ENCODE measurements at regions not wholly inside any gene's neighbourhood (a gene's known extent, or its start where the extent isn't known, plus 50 kb on each side); places are given as distances from the start of the nearest gene placed in this dataset.
"Not testable (repeated sequence)": the region's sequence is repeated elsewhere in the genome, so short reads cannot be mapped to it uniquely, and the experiment has no call there.

GRCh38 chr3:94794563-94794962 lies 731.7 kb downstream of the NSUN3 start:
- no peak for DNase-seq (ENCODE audit: low read depth in 3 of 3, low spot score in 1 of 3)

GRCh38 chr3:94799420-94800060 lies 736.7 kb downstream of the NSUN3 start:
- no peak for DNase-seq (ENCODE audit: low read depth in 3 of 3, low spot score in 1 of 3)

GRCh38 chr3:94811836-94812235 lies 749.0 kb downstream of the NSUN3 start:
- no peak for DNase-seq (ENCODE audit: low read depth in 3 of 3, low spot score in 1 of 3)

- DNase-seq (ENCODE audit: low read depth in 3 of 3, low spot score in 1 of 3), result no peak
Measured at GRCh38 chr3:94821241-94821640, 758.4 kb downstream of the NSUN3 start.

- DNase-seq (ENCODE audit: low read depth in 3 of 3, low spot score in 1 of 3), result no peak
Measured at GRCh38 chr3:94822298-94822697, 759.4 kb downstream of the NSUN3 start.

- not testable (repeated sequence) for DNase-seq (ENCODE audit: low read depth in 3 of 3, low spot score in 1 of 3)
Measured at GRCh38 chr3:94846251-94846650, 783.4 kb downstream of the NSUN3 start.

GRCh38 chr3:94862703-94863102 lies 799.8 kb downstream of the NSUN3 start:
- no peak for DNase-seq (ENCODE audit: low read depth in 3 of 3, low spot score in 1 of 3)

GRCh38 chr3:94869059-94869547 lies 806.2 kb downstream of the NSUN3 start:
- no peak for DNase-seq (ENCODE audit: low read depth in 3 of 3, low spot score in 1 of 3)

- DNase-seq (ENCODE audit: low read depth in 3 of 3, low spot score in 1 of 3), result no peak
Measured at GRCh38 chr3:94873751-94874150, 810.9 kb downstream of the NSUN3 start.

- DNase-seq (ENCODE audit: low read depth in 3 of 3, low spot score in 1 of 3), result no peak
Measured at GRCh38 chr3:94875149-94875548, 812.3 kb downstream of the NSUN3 start.

- DNase-seq (ENCODE audit: low read depth in 3 of 3, low spot score in 1 of 3), result no peak
Measured at GRCh38 chr3:94887065-94887464, 824.2 kb downstream of the NSUN3 start.

GRCh38 chr3:94896994-94897393 lies 834.1 kb downstream of the NSUN3 start:
- no peak for DNase-seq (ENCODE audit: low read depth in 3 of 3, low spot score in 1 of 3)

GRCh38 chr3:94904156-94904674 lies 841.4 kb downstream of the NSUN3 start:
- DNase-seq (ENCODE audit: low read depth in 3 of 3, low spot score in 1 of 3), result no peak

- DNase-seq (ENCODE audit: low read depth in 3 of 3, low spot score in 1 of 3), result no peak
Measured at GRCh38 chr3:94909726-94910125, 846.9 kb downstream of the NSUN3 start.

- DNase-seq (ENCODE audit: low read depth in 3 of 3, low spot score in 1 of 3), result no peak
Measured at GRCh38 chr3:94912656-94913055, 849.8 kb downstream of the NSUN3 start.

GRCh38 chr3:94927175-94927574 lies 864.3 kb downstream of the NSUN3 start:
- no peak for DNase-seq (ENCODE audit: low read depth in 3 of 3, low spot score in 1 of 3)

- DNase-seq (ENCODE audit: low read depth in 3 of 3, low spot score in 1 of 3), result no peak
Measured at GRCh38 chr3:94928921-94929320, 866.1 kb downstream of the NSUN3 start.

- no peak for DNase-seq (ENCODE audit: low read depth in 3 of 3, low spot score in 1 of 3)
Measured at GRCh38 chr3:94935738-94936580, 873.1 kb downstream of the NSUN3 start.

GRCh38 chr3:94937980-94938379 lies 875.1 kb downstream of the NSUN3 start:
- DNase-seq (ENCODE audit: low read depth in 3 of 3, low spot score in 1 of 3), result no peak

GRCh38 chr3:94946683-94947082 lies 883.8 kb downstream of the NSUN3 start:
- no peak for DNase-seq (ENCODE audit: low read depth in 3 of 3, low spot score in 1 of 3)

- DNase-seq (ENCODE audit: low read depth in 3 of 3, low spot score in 1 of 3), result no peak
Measured at GRCh38 chr3:94961423-94962100, 898.7 kb downstream of the NSUN3 start.
